Skeletal muscle cell (primary cell): ENCODE measurements at regions not wholly inside any gene's neighbourhood (a gene's known extent, or its start where the extent isn't known, plus 50 kb on each side); places are given as distances from the start of the nearest gene placed in this dataset.

Source experiments
- DNase-seq: peaks from one replicate; pipeline ENCODE4 v3.0.0-alpha.2; 2010; ENCODE audit warnings: low read depth
- H3K4me3 ChIP-seq: 2 replicates; pipeline ENCODE4 v1.5.1; 2011; ENCODE audit warnings: low read depth, mild to moderate bottlenecking, control low read depth, low read length, moderate library complexity

- H3K4me3 ChIP-seq: no peak overlapping the region
- no peak for DNase-seq
These were observed 100.6 kb downstream of the ACKR3 start for GRCh38 chr2:236670235-236670620.

- no peak overlapping the region for H3K4me3 ChIP-seq
- DNase-seq: no peak
These were observed 102.4 kb downstream of the ACKR3 start for GRCh38 chr2:236671896-236672562.

GRCh38 chr2:236672606-236673005, 103.0 kb downstream of the ACKR3 start:
- DNase-seq: no peak
- H3K4me3 ChIP-seq: no peak overlapping the region

- no peak for DNase-seq
- no peak overlapping the region for H3K4me3 ChIP-seq
These were observed 103.6 kb downstream of the ACKR3 start for GRCh38 chr2:236673126-236673822.

- H3K4me3 ChIP-seq: no peak overlapping the region
- DNase-seq: no peak
These were observed 104.2 kb downstream of the ACKR3 start for GRCh38 chr2:236673823-236674185.

GRCh38 chr2:236674238-236674637, 104.6 kb downstream of the ACKR3 start:
- no peak for DNase-seq

GRCh38 chr2:236674646-236675045, 105.0 kb downstream of the ACKR3 start:
- no peak overlapping the region for H3K4me3 ChIP-seq
- DNase-seq: no peak

More at GRCh38 chr2:236674238-236674637, 104.6 kb downstream of the ACKR3 start:
- no peak overlapping the region for H3K4me3 ChIP-seq

GRCh38 chr2:236675051-236675450, 105.4 kb downstream of the ACKR3 start:
- no peak for DNase-seq
- H3K4me3 ChIP-seq: no peak overlapping the region

GRCh38 chr2:236675526-236675925, 105.9 kb downstream of the ACKR3 start:
- no peak for DNase-seq
- H3K4me3 ChIP-seq: no peak overlapping the region

GRCh38 chr2:236676136-236676873, 106.7 kb downstream of the ACKR3 start:
- DNase-seq: no peak
- H3K4me3 ChIP-seq: no peak overlapping the region

- DNase-seq: no peak
- no peak overlapping the region for H3K4me3 ChIP-seq
These were observed 107.7 kb downstream of the ACKR3 start for GRCh38 chr2:236677368-236677767.

- no peak overlapping the region for H3K4me3 ChIP-seq
- no peak for DNase-seq
These were observed 108.8 kb downstream of the ACKR3 start for GRCh38 chr2:236678307-236678975.

GRCh38 chr2:236679884-236680860, 110.5 kb downstream of the ACKR3 start:
- peak; percentile 48 for DNase-seq
- no peak overlapping the region for H3K4me3 ChIP-seq

- no peak for DNase-seq
- H3K4me3 ChIP-seq: no peak overlapping the region
These were observed 113.2 kb downstream of the ACKR3 start for GRCh38 chr2:236682651-236683422.

GRCh38 chr2:236684504-236685256, 115.1 kb downstream of the ACKR3 start:
- DNase-seq: no peak
- H3K4me3 ChIP-seq: no peak overlapping the region

GRCh38 chr2:236685361-236685760, 115.7 kb downstream of the ACKR3 start:
- DNase-seq: no peak
- H3K4me3 ChIP-seq: no peak overlapping the region

- no peak overlapping the region for H3K4me3 ChIP-seq
These were observed 116.4 kb downstream of the ACKR3 start for GRCh38 chr2:236685979-236686520.

More at GRCh38 chr2:236685979-236686520, 116.4 kb downstream of the ACKR3 start:
- DNase-seq: no peak
